Tibial nerve (tissue), 4 donors: ENCODE measurements at regions not wholly inside any gene's neighbourhood (a gene's known extent, or its start where the extent isn't known, plus 50 kb on each side); places are given as distances from the start of the nearest gene placed in this dataset.

ENCODE experiments used
- DNase-seq, 2 donors: peaks; one replicate each; pipeline ENCODE4 v3.0.0-alpha.2; 2019; ENCODE audit warnings: low spot score in 2 of 2
- H3K27ac ChIP-seq, 4 donors: fragments of 200-600 bp; sonication (generic) in 3 of 4; one replicate each; pipeline ENCODE4 v1.5.1; 2017 to 2019; ENCODE audit warnings: mild to moderate bottlenecking in 1 of 4
- H3K27me3 ChIP-seq, 2 donors: fragments of 200-600 bp; sonication (generic) in 1 of 2; one replicate each; pipeline versions ENCODE4 v1.5.1 to v1.6.0; 2017 to 2019
- H3K36me3 ChIP-seq, 3 donors: fragments of 200-600 bp; sonication (generic); one replicate each; pipeline ENCODE4 v1.5.1; 2018 to 2019
- H3K4me1 ChIP-seq, 4 donors: fragments of 200-600 bp; sonication (generic) in 3 of 4; one replicate each; pipeline ENCODE4 v1.5.1; 2017 to 2019
- H3K4me3 ChIP-seq, 4 donors: fragments of 200-600 bp; sonication (generic) in 3 of 4; one replicate each; pipeline ENCODE4 v1.5.1; 2017 to 2019; ENCODE audit warnings: mild to moderate bottlenecking in 1 of 4, moderate library complexity in 1 of 4
- H3K9me3 ChIP-seq, 4 donors: fragments of 200-600 bp; sonication (generic) in 3 of 4; one replicate each; pipeline ENCODE4 v1.5.1; 2017 to 2019
- CTCF ChIP-seq, 5 experiments: fragments of 200-600 bp in 3 of 5; fragments of 450-650 bp in 2 of 5; sonication (generic) in 3 of 5; IDR thresholded peaks; one replicate each; pipeline ENCODE4 v1.5.1; 2016 to 2019; ENCODE audit warnings: antibody characterized with exemption in 5 of 5, mild to moderate bottlenecking in 3 of 5, moderate library complexity in 2 of 5
- EP300 ChIP-seq, 2 donors: sonication (generic); formaldehyde crosslinking; IDR thresholded peaks; one replicate each; pipeline ENCODE4 v1.6.1; 2017; ENCODE audit warnings: antibody characterized with exemption in 2 of 2, mild to moderate bottlenecking in 1 of 2
- POLR2A ChIP-seq, 2 donors: fragments of 450-650 bp; IDR thresholded peaks; one replicate each; pipeline ENCODE4 v1.6.1; 2017; ENCODE audit warnings: antibody characterized with exemption in 2 of 2, mild to moderate bottlenecking in 2 of 2, moderate library complexity in 2 of 2
- WGBS, 2 donors: methylation state at CpG; one replicate each; pipeline ENCODE4 v1.1.5; 2018; 5-methylcytosine and 5-hydroxymethylcytosine counted together

DNA sequence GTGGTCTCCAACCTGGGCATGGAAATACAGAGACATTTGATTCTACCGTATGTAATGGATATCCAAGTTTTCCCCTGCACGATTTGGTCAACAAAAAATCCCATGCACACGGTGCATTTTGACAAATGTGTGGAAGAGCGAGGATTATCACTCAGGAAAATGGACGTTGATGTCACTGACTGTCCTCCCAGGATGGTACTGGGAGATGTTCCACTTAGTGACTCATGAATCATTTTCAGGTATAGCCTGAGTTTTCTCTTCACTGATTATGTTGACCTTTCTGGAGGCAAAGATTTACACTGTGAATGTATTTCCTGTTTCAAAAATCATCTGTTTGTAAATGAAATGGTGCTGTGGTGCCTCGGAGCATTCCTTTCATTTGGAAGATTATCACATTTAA lies 596.7 kb upstream of the ADAMTS9 start:
- no peak overlapping the region for H3K27ac ChIP-seq
- H3K4me1 ChIP-seq = peaks cover 0 to 6% (median 0%) of the 10 kb centered on the region in 4 donors
- DNase-seq = no peak
- H3K27me3 ChIP-seq = no peaks in the 10 kb centered on the region
- H3K4me3 ChIP-seq = no peak overlapping the region
- no peak for TF ChIP-seq EP300 (IDR thresholded peaks at IDR 0.05)
- no peaks in the 10 kb centered on the region for H3K36me3 ChIP-seq
- WGBS, 2 donors = 72 to 77% methylated on average over 6 of the region's 6 CpGs
- H3K9me3 ChIP-seq = no peaks in the 10 kb centered on the region

GRCh38 chr3:65279225-65279782 lies 591.5 kb upstream of the ADAMTS9 start:
- Histone ChIP-seq H3K27me3 (no peaks in the 10 kb centered on the region), H3K36me3 (no peaks in the 10 kb centered on the region), H3K27ac (peak overlapping the region in 2 of 4 donors; percentile 17 to 64), H3K4me1 (peaks cover 0 to 12% (median 0%) of the 10 kb centered on the region in 4 donors), H3K9me3 (no peaks in the 10 kb centered on the region), H3K4me3 (no peak overlapping the region)
- TF ChIP-seq POLR2A (IDR thresholded peaks at IDR 0.05) (no peak), CTCF (IDR thresholded peaks at IDR 0.05) (no peak), EP300 (IDR thresholded peaks at IDR 0.05) (peak in 1 of 2 donors; percentile 38)
- WGBS, 2 donors = 76 to 80% methylated on average over 6 of the region's 6 CpGs
- no peak for DNase-seq

DNA sequence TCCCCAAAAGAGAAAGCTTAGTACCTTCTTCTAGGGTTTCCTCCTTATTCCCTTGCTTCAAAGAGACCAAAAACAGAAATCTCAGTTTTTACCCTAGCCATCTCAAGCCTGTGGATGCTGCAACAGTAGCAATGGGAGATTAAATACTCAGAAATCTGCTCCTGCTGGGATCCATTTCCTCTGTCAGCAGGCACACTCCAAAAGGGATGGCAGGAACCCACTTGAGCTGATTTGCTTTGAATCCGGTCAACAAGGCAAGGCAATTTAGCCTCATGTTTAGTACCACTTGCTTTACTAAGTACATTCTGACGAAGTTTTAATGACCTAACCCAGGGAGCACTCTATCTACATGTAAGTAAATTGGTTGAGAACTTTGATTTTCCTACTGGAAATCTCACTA lies 590.0 kb upstream of the ADAMTS9 start:
- Histone ChIP-seq H3K27ac (no peak overlapping the region), H3K27me3 (no peaks in the 10 kb centered on the region), H3K4me1 (peaks cover 0 to 12% (median 0%) of the 10 kb centered on the region in 4 donors), H3K36me3 (no peaks in the 10 kb centered on the region), H3K4me3 (no peak overlapping the region), H3K9me3 (no peaks in the 10 kb centered on the region)
- TF ChIP-seq EP300 (IDR thresholded peaks at IDR 0.05) (no peak), POLR2A (IDR thresholded peaks at IDR 0.05) (no peak), CTCF (IDR thresholded peaks at IDR 0.05) (no peak)
- no peak for DNase-seq
- WGBS, 2 donors = 95 to 98% methylated on average over 2 of the region's 2 CpGs

- no peak overlapping the region for H3K27ac ChIP-seq
- WGBS, 2 donors = 56 to 66% methylated on average over 4 of the region's 4 CpGs
- DNase-seq = no peak
- TF ChIP-seq EP300 (IDR thresholded peaks at IDR 0.05) (no peak), POLR2A (IDR thresholded peaks at IDR 0.05) (no peak), CTCF (IDR thresholded peaks at IDR 0.05) (no peak)
- no peak overlapping the region for H3K4me3 ChIP-seq
- H3K27me3 ChIP-seq = no peaks in the 10 kb centered on the region
- H3K36me3 ChIP-seq = no peaks in the 10 kb centered on the region
- H3K9me3 ChIP-seq = no peaks in the 10 kb centered on the region
- H3K4me1 ChIP-seq = peaks cover 0 to 12% (median 0%) of the 10 kb centered on the region in 4 donors
Observed at GRCh38 chr3:65276551-65276950, 588.8 kb upstream of the ADAMTS9 start.

DNA sequence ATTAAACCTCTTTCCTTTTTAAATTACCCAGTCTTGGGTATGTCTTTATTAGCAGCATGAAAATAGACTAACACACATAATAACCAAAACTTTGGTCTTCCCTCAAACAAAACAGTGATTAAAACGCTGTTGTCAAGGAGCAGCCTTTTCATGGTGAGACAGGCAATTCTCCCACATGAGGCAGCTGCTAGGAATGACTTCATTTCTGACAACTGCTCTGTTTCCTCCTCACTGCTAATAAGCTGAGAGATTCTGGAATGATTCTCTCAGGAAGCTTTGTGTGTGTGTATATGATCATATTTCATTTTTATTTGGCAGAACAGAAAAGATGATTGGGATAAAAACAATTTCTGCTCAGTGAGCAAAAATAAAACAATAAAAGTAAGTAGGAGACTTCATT lies 580.6 kb upstream of the ADAMTS9 start:
- WGBS, 2 donors = 10 to 25% methylated on average over 1 of the region's 1 CpG
- Histone ChIP-seq H3K4me1 (peaks cover 0 to 32% (median 6%) of the 10 kb centered on the region in 4 donors), H3K4me3 (no peak overlapping the region), H3K9me3 (no peaks in the 10 kb centered on the region), H3K27me3 (no peaks in the 10 kb centered on the region), H3K36me3 (no peaks in the 10 kb centered on the region), H3K27ac (peak overlapping the region in 3 of 4 donors; percentile 1 to 88 (median 85))
- DNase-seq = no peak
- TF ChIP-seq POLR2A (IDR thresholded peaks at IDR 0.05) (no peak), CTCF (IDR thresholded peaks at IDR 0.05) (no peak), EP300 (IDR thresholded peaks at IDR 0.05) (no peak)
